GM18909 (cell line): ENCODE measurements at regions not wholly inside any gene's neighbourhood (a gene's known extent, or its start where the extent isn't known, plus 50 kb on each side); places are given as distances from the start of the nearest gene placed in this dataset.
"Not testable (repeated sequence)": the region's sequence is repeated elsewhere in the genome, so short reads cannot be mapped to it uniquely, and the experiment has no call there.

Source experiments
- ATAC-seq: cut with Tn5 transposase; IDR thresholded peaks from one replicate; pipeline ENCODE4 v1.9.1; 2021; ENCODE audit warnings: mild to moderate bottlenecking; ENCODE audit not compliant: unreplicated experiment, poor library complexity

DNA sequence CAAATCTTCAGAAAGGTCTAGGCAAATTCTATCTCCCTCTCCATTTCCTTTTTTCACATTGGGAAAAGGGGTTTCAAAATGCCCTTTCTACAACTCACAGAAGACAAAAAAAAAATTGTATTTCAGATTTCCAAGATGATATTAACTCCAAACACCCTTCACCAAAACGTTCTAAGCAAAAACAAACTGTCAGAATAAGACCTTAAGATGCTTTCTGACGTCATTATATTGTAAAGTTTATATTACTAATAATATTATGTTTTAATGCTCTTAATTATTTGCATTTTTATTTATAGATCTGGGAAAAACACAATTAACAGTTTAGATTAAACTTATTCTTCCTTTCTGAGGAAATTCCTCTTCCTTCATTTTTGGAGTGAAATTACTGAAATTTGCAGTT, 624.2 kb downstream of the GALC start:
- ATAC-seq: no peak

DNA sequence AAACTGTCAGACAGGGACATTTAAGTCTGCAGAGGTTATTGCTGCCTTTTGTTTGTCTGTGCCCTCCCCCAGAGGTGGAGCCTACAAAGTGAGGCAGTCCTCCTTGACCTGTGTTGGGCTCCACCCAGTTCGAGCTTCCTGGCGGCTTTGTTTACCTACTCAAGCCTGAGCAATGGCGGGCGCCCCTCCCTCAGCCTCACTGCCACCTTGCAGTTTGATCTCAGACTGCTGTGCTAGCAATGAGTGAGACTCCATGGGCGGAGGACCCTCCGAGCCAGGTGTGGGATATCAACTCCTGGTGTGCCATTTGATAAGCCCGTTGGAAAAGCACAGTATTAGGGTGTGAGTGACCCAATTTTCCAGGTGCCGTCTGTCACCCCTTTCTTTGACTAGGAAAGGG, 632.7 kb downstream of the GALC start:
- ATAC-seq: not testable (repeated sequence)

GRCh38 chr14:87351007-87351406, 642.0 kb downstream of the GALC start:
- no peak for ATAC-seq

DNA sequence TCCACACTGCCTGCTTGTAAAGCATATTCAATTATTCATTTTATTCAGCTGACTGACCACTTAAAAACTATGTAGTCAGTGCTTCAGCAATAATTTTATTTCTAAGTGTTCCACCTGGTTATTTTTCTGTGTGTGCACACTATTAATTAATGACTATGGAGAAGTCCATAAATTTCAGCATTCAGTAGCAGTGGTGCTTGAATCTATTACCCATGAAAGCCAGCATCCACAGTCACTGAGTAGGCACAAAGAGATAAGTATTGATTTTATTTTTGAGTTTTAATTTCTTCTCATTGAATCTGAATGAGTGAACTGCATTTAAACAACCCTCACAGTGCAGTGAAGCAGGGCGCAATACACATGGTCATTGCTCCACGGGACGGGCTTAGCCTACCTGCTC, 643.1 kb downstream of the GALC start:
- no peak for ATAC-seq

- ATAC-seq: no peak
Measured at GRCh38 chr14:87343652-87344051, 649.3 kb downstream of the GALC start.

- no peak for ATAC-seq
Measured at GRCh38 chr14:87334997-87335685, 657.8 kb downstream of the GALC start.

GRCh38 chr14:87331991-87332390, 661.0 kb downstream of the GALC start:
- no peak for ATAC-seq

DNA sequence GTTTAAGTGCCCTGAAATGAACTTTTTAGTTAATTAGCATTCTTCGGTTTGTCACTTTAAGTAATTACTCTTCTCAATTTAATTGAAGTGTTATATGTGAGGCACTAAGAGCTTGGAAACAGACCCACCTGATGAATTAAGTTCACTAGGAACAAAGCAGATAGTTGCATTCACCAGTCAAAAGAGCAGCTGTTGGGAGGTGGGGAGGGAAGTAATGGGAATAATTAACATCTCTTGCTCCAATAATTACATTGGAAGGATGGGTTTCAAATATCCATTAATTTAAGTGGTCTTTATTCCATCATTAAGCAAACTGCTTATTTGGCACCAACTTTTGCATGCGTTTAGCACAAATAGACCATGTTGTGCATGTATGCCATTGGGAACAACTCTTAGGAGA, 667.2 kb downstream of the GALC start:
- ATAC-seq: no peak

GRCh38 chr14:87323191-87323590, 669.8 kb downstream of the GALC start:
- no peak for ATAC-seq

- ATAC-seq: no peak
Measured at GRCh38 chr14:87321548-87321947, 671.4 kb downstream of the GALC start.

DNA sequence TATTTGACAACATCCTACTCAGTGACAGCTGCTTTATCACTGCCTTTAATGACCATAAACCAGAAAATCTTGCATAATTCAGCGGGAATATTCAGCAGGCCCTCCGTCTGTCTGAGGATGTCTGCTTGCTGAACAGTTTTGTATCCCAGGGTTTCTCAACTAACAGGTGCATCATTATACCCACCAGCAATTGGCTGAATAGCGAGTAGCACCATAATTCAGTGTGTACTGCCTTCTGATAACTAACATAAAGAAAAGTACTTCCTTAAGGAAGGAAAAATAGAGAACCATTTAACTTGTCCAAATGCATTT, 680.1 kb downstream of the GALC start:
- no peak for ATAC-seq

- ATAC-seq: no peak
Measured at GRCh38 chr14:87312169-87312893, 680.7 kb downstream of the GALC start.

- no peak for ATAC-seq
Measured at GRCh38 chr14:87309557-87309956, 683.4 kb downstream of the GALC start.

DNA sequence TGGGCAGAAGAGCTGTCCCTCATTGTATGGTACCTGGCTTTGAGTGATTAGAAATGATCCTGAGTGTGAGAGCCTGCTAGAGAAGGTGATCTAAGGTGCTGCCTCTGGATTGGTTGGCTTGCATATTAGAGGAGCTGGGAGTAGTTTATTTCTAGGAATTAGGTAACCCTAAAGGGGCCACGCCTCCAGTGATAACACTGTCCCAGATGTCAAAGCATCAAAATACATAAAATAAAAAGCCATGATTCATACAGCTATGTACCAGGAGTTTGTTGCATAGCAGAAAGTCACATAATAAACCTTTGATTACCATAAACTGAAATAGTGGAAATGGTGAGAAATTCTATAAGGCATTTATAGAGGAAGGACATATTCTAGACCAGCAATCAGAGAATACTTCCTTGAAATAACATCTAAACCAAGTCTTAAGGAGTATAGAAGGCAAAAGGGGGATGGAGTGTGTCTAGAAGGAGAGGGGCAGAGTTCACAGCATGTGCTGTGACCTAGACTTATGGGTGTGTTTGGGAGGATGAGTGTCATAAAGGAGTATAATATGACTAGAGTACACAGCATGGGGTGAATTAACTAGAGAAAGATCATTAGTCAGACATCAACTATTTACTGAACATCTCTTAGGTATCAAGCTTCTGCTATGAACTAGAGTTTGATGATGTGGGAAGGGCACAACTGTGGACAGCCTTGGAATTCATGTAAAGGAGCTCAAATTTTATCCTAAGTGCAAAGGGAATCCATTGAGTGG, 686.4 kb downstream of the GALC start:
- no peak for ATAC-seq

DNA sequence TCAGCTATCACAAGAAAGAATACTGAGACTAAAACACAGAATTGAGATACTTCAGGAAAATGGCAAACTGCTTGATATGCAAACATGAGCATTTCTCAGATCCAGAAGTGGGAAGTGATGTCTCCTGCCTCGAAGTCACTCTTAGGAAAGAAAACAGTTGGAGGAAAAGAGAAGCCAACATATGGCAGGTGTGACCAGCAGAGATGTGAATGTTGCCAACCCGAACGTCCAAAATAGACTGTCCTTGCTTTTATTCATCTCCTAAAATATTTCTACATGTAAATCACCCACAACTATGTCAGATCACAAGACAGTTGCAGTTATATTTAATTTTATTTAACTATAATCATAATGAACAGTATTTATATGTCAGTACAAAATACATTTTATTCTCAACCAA, 687.6 kb downstream of the GALC start:
- no peak for ATAC-seq

DNA sequence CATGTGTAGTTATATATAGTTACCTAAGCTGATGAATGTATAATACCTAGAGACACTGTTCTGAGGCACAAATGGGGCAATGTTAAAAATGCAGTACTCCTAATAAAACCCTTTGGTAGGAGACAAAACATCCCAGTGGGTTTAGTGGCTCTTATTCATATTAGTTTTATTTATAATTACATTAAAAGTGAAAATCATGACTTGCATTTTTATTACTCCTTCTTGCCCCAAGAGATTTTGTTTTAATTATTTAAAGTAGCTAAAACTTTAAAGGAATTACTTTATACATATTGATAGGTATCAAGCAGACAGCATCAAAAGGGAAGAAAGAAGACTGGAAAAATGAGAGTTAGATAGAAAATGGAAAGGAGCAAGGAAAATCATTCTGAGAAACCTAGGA, 688.6 kb downstream of the GALC start:
- no peak for ATAC-seq

- no peak for ATAC-seq
Measured at GRCh38 chr14:87286826-87287225, 706.2 kb downstream of the GALC start.

- no peak for ATAC-seq
Measured at GRCh38 chr14:87286191-87286590, 706.8 kb downstream of the GALC start.

DNA sequence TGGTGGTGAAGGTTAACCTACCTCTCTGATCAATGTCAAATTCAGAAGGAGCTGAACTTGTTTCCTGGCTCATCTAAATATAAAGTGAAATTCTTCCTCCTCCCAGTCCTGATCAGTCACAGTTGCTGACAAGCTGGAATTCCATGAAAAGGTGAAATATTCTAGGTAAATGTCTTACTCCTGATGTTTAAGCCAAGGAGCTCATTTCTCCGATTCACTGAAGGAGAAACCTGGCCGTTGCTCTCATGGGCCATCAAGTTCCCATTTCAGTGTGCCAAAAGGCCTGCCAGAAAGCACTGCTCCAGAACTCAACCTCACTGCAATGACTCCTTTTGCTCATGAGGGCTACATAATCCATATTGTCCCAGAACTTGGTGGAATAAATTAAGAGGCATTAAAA, 707.5 kb downstream of the GALC start:
- no peak for ATAC-seq

DNA sequence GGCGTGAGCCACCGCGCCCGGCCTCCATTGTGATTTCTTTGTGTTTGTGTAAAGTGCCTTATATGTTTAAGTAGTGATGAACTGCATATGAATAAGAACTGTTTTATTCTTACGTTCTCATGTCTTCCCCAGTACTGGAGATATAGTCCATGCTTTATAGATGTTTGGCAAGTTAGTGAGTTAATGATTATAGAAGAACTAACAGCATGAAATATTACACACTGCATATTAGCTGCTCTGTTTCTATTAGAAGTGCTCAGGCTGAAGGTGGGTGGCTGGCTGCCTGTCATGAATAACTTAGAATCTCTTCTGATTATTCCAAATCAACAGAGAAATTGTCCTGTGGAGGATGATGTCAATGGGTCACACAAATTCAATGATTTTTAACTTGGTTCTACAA, 709.4 kb downstream of the GALC start:
- no peak for ATAC-seq

DNA sequence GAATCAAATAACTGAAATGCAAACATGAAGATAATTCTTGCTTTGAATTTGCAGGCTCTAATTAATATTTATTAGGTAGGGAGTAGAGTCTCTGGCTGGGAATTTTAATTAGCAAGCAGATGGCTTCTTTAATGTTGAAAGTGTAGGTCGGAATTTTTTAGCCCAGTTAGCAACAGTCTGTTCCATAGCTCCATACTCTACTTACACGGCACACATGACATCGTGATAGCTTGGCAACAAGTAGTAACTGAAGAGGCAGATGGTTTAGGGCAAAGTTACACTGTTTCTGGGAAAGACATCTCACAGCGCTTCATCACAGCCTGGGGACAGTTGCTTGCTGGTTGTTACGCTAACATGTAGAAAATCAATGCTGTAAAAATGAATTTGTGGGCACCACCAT, 710.7 kb downstream of the GALC start:
- no peak for ATAC-seq

- no peak for ATAC-seq
Measured at GRCh38 chr14:87278415-87278814, 714.6 kb downstream of the GALC start.
